Stimulated activated naive CD4-positive, alpha-beta T cell treated with Interleukin-2 at 50 U/mL for 16 hours (primary cell): ENCODE measurements at regions not wholly inside any gene's neighbourhood (a gene's known extent, or its start where the extent isn't known, plus 50 kb on each side); places are given as distances from the start of the nearest gene placed in this dataset.
"Not testable (repeated sequence)": the region's sequence is repeated elsewhere in the genome, so short reads cannot be mapped to it uniquely, and the experiment has no call there.

Experiments used
- DNase-seq: peaks from one replicate; lab custom pipeline; 2025; lab: John Stamatoyannopoulos, UW

DNA sequence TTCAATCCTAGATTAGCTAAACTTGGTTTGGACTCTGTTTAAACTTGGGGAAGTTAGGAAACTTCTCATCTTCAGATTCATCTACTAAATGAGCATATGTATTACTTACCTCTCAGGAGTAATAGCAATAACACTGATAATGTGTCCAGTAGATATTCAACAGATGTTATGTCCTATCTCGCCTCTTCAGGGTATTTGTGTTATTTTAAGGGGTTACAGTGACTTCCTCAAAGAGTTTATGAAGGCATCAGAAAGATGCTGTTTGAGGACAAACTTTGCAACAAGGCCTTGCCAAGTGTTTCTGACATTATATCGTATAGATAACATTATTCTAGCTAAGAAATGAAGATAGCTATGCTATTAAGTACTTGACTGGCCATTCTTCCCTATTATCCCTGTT is 522.3 kb downstream of the IGSF11 start:
- DNase-seq, result no peak

DNA sequence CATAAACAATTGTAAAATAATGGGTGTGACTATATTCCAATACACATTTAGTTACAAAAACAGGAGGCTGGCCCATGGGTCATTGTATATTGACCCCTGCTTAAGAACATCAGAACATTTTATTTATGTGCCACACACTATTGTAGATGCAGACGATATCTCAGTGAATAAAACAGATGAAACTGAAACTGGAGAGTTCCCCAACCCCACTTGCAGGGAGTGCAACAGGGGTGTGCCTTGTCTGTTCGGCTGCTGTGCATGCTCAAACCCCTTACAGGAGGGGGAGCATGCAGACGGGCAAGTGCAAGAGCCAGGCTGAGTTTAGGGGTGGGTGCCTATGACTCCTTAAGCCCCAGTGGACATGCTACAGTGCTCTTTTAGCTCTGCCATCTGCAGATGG is 509.6 kb downstream of the IGSF11 start:
- no peak for DNase-seq

DNA sequence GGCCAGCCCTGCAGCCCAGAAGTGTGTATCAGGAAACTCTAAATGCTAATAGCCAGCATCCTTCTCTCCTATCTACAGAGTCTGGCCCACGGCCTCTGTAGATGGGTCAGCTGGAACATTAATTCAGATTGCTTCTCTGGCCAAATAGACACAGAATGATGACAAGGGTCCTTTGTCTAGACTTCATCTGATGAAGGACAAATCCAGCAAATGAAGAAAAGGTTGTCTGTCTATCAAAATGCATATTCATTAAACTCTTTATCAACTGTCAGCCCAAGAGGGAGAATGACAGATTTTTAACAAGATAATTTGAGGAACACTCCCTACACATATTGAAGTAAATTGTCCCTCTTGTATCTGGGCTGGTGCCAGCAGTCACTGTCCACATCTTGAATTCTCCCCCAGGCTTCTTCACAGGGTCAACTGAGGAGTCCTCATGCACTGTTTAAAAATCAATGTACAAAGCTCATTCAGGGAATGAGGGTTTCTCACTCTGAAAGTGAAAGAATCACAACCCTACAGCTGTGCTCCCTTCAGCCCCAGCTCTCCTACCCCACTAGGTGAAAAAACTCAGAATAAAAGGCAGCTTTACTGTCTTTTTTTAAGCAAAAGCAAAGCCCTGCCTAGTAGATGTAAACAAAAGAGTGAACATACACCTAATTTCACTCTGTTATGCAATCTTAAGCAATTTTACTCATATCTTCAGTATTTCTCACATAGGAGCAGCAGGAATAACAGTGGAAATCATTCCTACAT is 507.7 kb downstream of the IGSF11 start:
- no peak for DNase-seq

DNA sequence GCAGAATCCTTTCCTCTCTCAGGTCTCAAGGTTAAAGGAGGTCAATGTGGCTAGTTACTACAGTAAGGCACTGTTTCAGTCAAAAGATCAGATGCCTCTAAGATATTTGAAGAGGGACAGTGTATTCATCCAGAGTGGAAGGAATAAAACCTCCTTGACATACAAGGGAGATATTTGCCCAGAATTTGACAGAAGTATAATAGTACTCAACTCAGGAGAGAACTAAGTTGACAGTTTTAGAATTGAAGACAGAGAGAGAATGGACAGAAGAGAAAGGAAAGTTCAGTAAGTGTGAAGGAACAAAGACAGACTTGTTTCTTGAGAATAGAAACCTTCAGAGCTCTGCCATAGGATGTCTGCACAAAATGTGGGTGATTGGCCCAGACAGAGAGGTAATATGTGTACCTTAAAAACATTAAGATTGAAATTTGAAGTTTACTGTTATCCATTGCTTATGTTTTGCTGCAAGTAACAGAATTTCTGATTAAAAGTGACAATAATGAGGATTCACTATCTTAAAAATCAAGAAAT is 507.1 kb downstream of the IGSF11 start:
- no peak for DNase-seq

DNA sequence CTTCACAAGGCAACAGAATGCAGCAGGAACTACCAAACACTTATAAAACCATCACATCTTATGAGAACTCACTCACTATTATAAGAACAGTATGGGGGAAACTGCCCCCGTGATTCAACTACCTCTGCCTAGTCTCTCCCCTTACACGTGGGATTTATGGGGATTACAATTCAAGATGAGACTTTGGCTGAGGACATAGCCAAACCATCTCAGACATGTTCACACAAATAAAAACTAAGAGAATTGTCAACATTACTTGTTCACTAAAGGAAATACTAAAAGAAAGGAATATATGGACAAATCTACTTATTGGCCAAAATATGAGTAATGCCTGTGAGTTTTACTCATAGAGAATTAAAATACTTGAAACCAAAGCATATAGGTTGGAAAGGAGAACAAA is 505.1 kb downstream of the IGSF11 start:
- no peak for DNase-seq

DNA sequence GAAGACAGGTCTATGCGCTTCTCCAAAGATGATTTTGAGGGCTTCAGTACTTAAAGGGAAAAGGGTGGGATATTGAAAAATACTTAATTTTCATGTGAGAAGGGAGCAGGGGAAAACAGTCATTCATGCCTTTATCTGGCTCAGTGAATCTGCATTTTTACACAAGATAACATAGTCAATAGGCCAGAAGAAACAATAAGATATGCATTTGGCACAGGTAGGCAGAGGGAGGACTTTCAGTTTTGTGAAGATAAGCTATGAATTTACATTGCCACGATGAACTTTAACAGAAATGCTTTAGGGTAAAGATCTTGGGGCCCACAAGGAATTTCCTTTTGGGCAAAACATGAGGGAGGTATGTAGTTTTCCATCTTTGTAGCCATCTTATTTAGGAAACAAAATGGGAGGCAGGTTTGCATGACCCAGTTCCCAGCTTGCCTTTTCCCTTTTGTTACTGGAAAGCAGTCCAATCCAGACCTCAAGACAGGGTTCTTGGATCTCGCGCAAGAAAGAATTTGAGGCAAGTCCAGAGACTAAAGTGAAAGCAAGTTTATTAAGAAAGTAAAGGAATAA is 504.2 kb downstream of the IGSF11 start:
- no peak for DNase-seq

DNA sequence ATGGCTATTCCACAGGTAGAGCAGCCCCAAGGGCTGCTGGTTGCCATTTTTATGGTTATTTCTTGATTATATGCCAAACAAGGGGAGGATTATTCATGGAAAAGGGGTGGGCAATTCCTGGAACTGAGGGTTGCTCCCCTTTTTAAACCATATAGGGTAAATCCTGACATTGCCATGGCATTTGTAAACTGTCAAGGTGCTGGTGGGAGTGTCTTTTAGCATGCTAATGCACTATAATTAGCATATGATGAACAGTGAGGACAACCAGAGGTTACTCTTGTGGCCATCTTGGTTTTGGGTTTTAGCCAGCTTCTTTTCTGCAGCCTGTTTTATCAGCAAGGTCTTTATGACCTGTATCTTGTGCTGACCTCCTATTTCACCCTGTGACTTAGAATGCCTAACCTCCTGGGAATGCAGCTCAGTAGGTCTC is 503.7 kb downstream of the IGSF11 start:
- DNase-seq, result not testable (repeated sequence)

DNA sequence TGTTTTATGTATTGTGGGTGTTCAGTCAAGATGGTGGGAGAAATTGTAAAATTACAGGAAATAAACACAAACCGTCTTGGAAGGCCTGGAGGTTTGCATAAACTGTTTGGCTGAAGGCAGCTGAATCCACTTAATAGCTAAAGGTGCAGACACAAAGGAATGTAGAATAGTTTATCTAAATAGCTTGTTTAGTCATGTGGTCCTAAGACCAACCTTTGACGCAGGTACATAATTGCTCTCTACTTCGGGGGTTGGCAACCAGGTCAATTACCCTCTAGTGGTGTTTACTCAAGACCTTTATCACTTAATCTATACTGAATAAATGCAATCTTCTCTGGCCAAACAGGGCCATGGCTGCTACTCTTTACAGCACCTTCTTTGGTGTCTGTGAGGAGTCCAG is 502.8 kb downstream of the IGSF11 start:
- DNase-seq, result no peak

DNA sequence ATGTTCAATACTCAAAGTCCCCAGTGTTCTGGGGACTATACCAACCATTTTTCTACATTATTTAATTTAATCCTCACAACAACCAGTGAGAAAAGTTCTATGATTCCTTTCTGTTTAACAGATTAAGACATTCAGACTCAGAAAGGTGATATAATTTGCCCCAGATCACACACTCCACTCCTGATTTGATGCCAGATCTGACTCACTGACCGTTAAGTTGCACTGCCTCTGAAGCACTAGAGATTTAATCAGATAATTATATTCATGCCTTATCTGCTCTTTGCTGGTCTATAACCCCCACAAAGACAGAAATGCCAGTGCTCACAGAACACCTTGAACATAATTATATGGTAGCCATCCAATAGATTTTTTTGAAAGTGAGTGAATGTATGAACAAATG is 501.0 kb downstream of the IGSF11 start:
- DNase-seq, result no peak

DNA sequence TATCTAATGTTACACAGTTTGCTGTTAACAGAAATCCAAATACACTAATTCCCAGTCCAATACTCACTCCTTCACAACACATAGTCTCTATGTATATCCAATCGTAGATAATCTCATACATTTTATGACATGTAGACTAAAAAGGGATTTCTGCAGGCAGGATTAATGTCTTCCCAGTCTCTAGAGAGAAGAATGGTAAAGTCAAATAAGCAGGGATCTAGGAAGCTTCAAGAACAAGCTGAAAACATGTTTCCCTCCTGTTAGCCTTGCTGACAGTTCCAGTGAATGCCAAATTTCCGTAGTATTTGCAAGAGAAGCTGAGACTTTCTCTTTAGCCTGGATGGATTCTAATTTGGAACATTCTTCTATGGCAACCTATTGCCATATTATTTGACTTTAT is 500.1 kb downstream of the IGSF11 start:
- DNase-seq, result no peak

DNA sequence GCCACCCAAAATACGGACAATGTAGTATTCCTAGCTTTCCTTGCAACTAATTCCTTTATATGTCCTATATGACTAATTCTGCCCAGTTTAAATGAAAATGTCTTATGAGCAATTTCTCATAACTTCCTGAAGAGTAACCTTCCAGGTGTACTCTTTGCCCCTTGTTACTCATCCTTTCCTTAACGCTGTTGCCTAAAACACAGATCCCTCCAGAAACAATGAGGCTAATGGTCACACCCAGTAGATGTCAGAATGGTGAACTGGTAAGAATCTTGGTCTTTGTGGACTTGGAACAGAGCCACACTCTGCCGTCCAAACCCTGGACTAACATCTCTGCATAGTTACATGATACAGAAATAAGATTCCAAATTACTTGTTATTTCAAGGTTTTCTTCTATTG is 497.9 kb downstream of the IGSF11 start:
- no peak for DNase-seq

DNA sequence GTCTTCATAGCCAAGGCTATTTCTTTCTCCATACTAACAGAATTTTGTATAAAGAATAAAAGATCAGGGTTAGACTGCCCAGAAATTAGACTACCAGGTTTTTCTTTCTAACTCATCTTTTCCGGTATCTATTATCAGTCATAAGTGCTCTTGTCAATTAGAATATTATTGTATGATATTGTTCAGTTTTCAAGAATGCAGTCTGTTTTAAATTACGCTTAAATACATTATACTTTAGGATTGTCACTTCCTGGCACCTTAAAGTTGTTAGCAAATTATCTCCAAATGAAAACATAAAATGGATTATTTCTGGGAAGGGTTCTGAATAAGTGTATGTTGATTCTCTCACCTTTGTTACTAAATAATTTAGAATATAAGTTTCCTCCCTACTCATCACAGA is 497.2 kb downstream of the IGSF11 start:
- no peak for DNase-seq

DNA sequence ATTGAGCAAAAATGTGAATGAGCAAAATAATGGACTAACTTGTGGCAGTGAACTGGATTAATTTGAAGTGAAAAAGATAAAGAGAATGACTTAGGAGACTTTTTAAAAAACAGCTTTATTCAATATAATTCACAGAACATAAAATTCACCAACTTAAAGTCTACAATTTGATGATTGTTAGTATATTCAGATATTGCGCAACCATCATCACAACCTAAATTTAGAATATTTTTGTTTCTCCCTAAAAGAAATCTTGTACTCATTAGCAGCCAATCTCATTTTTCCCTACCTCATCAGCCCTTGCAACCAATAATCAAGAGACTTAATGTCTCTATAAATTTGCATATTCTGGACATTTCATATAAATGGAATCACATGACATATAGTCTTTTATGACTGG is 496.5 kb downstream of the IGSF11 start:
- DNase-seq, result no peak

DNA sequence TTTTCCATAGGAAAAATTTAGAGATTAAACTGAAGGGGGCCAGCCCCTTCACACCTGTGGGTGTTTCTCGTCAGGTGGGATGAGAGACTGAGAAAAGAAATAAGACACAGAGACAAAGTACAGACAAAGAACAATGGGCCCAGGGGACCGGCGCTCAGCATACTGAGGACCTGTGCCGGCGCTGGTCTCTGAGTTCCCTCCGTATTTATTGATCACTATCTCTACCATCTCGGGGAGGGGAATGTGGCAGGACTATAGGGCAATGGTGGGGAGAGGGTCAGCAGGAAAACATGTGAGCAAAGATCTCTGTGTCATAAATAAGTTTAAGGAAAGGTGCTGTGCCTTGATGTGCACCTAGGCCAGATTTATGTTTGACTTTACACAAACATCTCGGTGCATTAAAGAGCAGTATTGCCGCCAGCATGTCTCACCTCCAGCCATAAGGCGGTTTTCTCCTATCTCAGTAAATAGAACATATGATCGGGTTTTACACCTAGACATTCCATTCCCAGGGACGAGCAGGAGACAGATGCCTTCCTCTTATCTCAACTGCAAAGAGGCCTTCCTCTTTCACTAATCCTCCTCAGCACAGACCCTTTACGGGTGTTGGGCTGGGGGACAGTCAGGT is 494.7 kb downstream of the IGSF11 start:
- not testable (repeated sequence) for DNase-seq

DNA sequence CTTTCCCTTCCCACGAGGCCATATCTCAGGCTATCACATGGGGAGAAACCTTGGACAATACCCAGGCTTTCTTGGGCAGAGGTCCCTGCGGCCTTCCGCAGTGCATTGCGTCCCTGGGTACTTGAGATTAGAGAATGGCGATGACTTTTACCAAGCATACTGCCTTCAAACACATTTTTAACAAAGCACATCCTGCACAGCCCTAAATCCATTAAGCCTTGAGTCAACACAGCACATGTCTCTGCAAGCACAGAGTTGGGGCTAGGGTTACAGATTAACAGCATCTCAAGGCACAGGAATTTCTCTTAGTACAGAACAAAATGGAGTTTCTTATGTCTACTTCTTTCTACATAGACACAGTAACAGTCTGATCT is 494.2 kb downstream of the IGSF11 start:
- not testable (repeated sequence) for DNase-seq

DNA sequence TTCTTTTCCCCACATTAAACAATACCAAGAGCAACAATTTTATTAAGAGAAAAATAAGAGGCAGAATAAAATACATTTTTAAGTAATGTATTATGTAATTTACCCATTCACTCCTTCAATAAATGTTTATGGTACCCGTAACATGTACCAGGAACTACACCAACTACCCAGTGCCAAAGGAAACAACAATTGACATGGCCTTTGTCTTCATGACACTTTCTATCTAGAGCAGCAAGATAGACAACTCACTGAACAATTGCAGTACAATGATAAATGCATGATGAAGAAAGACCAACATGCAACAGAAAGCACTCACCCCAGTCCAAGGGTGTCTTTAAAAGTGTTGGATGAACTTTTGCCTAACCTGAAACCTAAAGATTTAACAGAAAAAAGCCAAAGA is 493.8 kb downstream of the IGSF11 start:
- DNase-seq, result no peak

DNA sequence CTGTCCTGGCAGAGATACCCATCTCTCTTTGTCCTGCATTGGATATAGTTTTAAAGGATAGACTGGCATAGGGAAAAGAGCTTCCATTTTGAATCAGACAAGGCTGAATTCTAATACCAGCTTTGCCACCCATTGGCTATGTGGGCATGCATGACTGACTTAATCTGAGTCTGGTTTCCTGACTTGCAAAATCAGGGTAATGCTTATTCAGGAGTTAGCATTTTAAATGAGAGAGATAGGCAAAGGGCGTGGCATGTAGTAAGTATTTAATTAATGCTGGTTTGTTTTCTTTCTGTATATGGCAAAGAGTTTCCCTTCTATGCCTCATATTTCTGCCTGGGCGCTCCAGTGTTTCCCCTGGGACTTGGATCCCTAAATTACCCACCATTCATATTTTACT is 492.9 kb downstream of the IGSF11 start:
- no peak for DNase-seq

DNA sequence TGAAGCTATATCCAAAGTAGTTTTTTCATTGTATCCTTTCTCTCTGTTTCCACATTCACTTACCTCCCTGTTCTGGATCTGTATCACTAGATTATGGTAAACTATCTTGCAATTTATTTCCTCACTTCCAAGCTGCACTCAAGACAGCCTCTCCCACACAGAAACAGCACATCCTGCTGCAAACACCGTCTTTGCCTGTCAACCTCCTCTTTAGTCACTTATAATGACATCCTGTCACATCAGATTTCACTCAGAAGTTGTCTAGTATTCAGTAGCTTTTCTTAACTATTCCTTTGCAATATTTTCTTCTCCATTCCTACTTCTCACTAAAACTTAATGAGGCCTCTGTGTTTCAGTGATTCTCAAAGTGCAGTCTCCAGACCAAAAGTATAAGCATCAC is 490.8 kb downstream of the IGSF11 start:
- no peak for DNase-seq

DNA sequence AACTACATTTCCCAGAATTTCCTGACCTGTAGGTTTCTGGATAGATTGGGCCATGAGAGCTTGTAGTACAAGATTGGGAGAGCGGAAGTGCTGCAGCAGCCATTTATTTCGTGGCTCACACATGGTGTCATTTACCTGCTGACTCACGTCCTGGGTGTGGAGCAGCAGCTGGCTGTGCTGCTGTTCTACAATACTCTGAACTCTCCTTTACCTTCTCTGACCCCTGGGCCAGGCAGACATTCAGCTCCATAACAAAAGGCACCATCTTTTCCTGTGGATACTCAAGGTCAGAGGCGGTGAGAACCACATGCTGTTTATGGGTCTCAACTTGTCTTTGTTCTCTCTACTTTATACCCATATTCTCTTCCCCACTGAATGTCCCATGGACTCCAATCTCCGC is 490.2 kb downstream of the IGSF11 start:
- no peak for DNase-seq

DNA sequence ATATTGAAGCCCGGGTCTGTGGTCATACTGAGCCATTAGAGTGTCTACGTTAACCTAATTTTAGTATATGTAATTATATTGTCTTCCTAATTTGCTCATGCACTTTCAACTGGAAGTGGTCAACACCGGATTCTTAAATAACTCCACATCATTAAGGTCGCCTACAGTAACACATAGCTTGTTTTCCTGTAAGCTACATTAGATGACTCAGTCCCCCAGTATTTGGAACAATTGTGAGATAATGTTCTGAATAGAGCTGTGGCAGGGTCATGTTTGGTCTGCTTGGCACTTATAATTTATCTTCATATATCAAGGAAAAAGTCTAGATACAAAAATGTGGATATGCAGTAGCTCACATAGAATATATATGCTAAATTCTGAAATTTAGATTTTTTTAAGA is 486.2 kb downstream of the IGSF11 start:
- no peak for DNase-seq

DNA sequence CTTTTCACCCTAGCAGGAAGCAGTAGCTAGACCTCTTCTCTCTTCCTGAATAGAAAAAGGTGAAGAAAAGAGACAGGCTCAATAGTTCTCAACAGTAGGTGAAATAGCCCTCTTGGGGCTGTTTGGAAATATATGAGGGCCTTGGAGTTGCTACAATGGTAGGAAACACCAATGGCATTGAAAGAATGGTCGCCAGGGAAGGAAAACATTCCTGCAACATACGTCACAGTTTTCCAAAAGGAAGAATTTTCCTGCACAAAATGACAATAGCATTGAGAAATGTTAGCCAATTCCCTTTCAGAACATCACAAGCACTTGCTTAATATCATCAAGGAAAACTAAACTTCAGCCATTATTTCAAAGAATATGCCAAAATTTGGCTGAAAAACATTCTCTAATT is 484.5 kb downstream of the IGSF11 start:
- no peak for DNase-seq

DNA sequence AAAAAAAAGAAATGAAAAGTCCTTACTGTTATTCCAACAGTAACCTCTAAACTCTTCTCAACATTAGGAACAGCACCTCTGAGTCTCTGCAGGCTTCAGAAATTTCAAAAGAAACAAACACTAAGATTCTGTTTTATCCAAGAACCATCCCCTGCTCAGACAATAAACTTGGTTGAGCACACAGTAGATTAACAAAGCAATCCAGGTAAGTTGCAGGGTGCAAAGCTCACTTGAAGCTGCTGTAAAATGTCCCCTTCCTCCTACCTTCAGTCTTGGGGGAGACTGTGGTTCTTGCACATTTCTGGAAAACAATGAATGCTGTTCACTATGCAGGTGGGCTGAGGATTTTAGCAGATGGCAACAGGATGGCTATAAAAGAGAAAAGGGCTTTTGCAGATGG is 484.1 kb downstream of the IGSF11 start:
- no peak for DNase-seq

DNA sequence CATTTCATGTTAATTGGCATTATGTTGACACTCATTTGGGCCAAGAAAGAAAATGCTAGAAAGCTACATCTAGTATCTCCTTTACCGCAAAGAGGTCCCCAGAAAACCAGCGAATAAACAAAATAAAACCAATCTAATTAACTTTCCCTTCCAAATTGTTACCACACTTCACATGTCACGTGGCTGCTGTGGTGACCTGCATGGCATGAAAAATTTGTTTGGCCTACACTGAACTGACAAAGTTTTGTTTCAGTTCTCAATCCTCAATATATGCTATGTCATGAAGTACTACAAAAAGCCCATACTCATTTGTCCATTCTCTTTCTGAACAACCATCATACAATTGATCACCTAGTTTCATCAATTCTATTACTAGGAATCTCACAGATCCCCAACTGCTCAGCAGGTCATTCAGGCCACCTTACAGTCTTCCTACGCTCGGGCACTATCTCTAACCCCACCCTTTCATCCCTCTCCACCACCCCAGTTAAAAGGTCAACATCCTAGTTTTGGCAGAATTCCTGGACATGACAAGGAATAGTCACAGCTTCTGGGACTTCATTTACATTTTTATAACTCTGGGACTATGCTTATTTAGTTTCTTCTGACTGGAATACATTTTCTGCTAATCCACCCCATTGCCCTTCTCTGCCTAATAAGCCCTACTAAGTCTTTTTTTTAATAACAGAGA is 480.4 kb downstream of the IGSF11 start:
- no peak for DNase-seq
